HG03196 (cell line): ENCODE measurements at regions not wholly inside any gene's neighbourhood (a gene's known extent, or its start where the extent isn't known, plus 50 kb on each side); places are given as distances from the start of the nearest gene placed in this dataset.

Source experiments
- ATAC-seq: cut with Tn5 transposase; IDR thresholded peaks from one replicate; pipeline ENCODE4 v1.9.1; 2021; ENCODE audit not compliant: unreplicated experiment

GRCh38 chr12:124371970-124372555, 77.2 kb downstream of the RFLNA start:
- no peak for ATAC-seq

DNA sequence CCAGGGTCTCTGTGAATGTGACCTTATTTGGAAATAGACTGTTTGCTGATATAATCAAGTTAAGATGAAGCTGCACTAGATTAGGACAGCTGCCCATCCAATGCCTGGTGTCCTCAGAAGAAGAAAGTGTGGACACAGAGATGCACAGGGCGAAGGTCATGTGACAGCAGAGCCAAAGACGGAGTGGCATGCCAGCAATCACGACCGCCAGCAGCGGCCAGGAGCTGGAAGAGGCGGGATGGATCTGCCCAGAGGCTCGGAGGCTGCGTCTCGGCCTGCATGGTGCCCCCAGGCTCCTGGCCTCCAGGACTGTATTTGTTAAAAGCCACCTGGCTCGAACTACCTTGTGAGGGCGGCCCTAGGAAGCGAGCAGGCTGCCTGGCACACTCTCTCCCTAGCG, 76.5 kb downstream of the RFLNA start:
- no peak for ATAC-seq

DNA sequence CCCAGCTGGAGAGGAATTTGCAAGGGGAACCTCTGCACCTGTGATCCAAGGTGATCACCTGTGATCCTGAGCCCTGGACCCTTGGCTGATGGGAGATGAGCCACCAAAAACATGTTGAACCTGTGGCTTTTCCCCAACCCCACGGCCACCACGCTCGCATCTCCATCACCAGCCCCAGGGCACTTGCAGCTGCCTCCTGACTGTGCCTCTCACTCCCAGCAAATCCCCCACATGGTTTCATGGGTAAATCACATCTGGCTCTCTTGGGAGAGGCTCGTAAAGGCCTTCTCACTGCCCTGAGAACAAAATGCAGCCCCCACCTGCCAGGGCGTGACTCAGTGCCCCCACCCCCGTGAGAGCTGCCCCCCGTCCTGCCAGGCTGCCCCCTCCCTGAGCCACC, 76.0 kb downstream of the RFLNA start:
- ATAC-seq, result no peak

DNA sequence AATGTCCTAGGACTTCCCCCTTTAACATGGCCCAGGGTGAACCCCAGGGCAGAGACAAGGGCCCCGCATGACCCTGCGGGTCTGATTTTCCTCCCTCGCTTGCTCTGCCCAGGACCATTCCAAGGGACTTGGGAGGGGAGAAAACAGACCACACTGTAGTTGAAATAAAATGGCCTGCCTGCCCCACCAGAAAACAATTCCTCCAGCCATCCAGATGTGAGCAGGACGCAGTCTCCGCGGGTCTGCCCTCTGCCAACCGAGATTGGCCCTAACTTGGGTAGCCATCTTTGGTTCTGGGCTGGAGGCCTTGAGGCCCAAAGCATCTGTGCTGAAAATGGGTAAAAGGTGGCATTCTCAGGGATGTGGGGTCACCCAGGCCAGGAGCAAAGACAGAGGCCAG, 75.5 kb downstream of the RFLNA start:
- no peak for ATAC-seq

DNA sequence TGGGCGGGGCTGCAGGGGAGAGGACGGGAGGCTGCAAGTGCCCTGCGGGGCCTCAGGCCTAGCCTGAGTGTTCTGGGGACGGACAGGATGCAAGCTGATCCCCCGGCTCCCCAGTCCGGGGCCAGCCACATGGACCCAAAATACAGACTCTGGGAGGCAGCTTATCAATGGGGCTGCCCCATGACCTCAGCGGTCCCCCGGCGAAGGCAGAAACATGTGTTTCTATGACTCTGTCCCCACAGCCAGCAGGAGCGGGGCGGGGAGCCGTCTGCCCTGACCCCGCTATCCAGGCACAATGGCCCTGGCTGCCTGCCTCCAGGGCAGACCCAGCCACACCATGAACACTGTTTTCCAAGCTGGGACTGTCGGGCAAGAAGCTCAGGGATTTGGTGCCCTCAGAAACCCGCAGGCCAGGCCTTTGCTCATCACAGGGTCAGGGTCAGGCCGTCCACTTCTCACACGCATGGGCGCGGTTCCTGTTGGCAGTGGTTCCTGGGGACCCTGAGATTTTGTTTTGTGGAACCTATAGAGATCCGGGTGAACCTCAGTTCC, 75.0 kb downstream of the RFLNA start:
- no peak for ATAC-seq

DNA sequence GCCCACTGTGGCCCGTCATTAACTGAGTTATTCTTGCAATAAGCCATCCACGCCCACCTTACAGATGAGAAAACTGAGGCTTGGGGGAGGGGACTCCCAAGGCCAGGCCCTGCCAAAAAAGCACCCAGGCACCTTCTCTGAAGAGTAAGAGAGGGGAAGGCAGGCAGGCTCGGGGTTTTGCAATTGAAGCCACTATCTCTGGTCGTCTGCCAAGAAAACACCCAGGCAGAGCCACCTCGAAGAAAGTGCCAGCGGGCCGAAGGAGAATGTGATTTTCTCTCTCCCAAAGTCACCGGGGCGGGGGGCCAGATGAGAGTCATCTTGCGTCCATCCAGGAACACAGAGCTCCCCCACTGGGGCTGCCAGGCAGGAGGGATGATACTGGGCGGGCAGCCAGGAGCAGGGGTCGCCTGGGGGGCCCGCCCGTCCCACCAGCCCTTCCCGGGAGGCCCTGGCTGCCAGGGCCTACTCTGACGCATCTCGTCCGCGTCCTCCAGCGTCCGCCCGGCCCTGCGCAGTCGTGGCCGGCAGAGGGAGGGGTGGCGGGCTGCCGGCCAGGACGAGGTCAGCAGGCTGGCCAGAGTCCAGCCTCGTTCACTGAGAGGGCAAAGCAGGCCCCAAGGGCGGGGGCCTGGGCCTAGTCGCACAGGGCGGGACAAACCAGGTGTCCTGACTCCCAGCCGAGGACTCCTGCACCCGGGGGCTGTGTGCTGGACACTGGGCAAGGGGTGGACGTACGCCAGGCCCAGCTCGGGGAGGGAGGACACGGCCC, 74.3 kb downstream of the RFLNA start:
- no peak for ATAC-seq

- ATAC-seq, result no peak
These were observed 73.6 kb downstream of the RFLNA start for GRCh38 chr12:124368421-124369032.

DNA sequence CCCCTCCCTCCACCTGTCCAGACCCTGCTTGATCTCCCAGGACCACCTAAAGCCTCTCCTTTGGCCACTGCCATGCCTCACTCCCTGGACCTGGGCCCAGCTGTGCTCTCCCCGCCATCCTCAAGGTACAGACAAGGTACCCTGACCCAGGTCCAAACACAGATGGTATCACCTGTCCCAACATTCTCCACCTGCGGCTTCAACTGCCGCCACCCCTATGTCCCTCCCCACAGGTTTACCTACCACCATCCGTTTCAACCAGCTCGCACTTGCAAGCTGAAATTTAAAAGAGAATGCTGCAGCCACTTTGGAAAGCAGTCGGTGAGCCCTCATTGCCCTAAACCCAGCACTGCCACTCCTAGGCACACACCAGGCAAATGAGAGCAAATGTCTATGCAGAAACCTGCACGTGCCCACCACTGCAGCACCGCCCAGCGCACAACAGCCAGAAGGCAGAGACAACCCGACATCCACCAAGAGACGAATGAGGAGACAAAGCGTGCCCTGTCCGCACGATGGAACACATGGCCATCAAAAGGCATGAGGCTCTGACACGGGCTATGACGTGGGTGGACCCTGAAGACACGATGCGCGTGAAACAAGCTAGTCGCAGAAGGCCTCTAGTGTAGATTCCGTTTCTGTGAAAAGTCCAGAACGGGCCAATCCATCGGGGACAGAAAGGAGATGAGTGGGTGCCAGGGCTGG, 71.0 kb downstream of the RFLNA start:
- ATAC-seq, result no peak
